Psoas muscle (tissue), 7 donors: ENCODE measurements at regions not wholly inside any gene's neighbourhood (a gene's known extent, or its start where the extent isn't known, plus 50 kb on each side); places are given as distances from the start of the nearest gene placed in this dataset.
"Not testable (repeated sequence)": the region's sequence is repeated elsewhere in the genome, so short reads cannot be mapped to it uniquely, and the experiment has no call there.

Experiments used
- ATAC-seq, 4 donors: fragments of 200-7000 bp; cut with Tn5 transposase; one replicate each; pipeline ENCODE4 v1.9.1; 2020; ENCODE audit warnings: moderate library complexity in 3 of 4, mild to moderate bottlenecking in 2 of 4
- DNase-seq, 2 donors: peaks; one replicate each; pipeline ENCODE4 v3.0.0-alpha.2; 2020
- H3K27ac ChIP-seq: fragments of 200-600 bp; one replicate; pipeline ENCODE4 v1.8.0; 2022
- H3K27me3 ChIP-seq, 3 donors: fragments of 200-600 bp in 1 of 3; one replicate each; pipeline versions ENCODE4 v1.6.1 to v1.8.0; 2013 to 2022; ENCODE audit warnings: low read length in 2 of 3, mild to moderate bottlenecking in 2 of 3, moderate library complexity in 1 of 3; ENCODE audit not compliant: insufficient read depth in 3 of 3
- H3K36me3 ChIP-seq, 2 donors: fragments of 200-600 bp in 1 of 2; one replicate each; pipeline versions ENCODE4 v1.6.1 to v1.8.0; 2013 to 2022; ENCODE audit warnings: low read depth in 1 of 2, mild to moderate bottlenecking in 1 of 2, moderate library complexity in 1 of 2; ENCODE audit not compliant: insufficient read depth in 1 of 2
- H3K4me1 ChIP-seq: fragments of 200-600 bp; one replicate; pipeline ENCODE4 v1.8.0; 2022
- H3K4me3 ChIP-seq: fragments of 200-600 bp; one replicate; pipeline ENCODE4 v1.8.0; 2022; ENCODE audit warnings: mild to moderate bottlenecking
- H3K9me3 ChIP-seq: fragments of 200-600 bp; one replicate; pipeline ENCODE4 v1.8.0; 2022
- WGBS, 3 donors: extraction: QIAGEN DNeasy Blood & Tissue Kit; methylation state at CpG; one replicate each; pipeline versions ENCODE4 v1.1.6 to v1.1.7; 2013; 5-methylcytosine and 5-hydroxymethylcytosine counted together
- intact Hi-C, 2 donors: fragments of 100-400 bp; cut with DNase I; formaldehyde crosslinking; loops; one replicate each; pipeline versions ENCODE4 v1.11.0 to v1.14.2; 2022
- TF ChIP-seq, protein P1 (sequence below): fragments of 200-600 bp; IDR thresholded peaks from one replicate; pipeline ENCODE4 v1.8.0; 2022; ENCODE audit warnings: antibody characterized with exemption
- donor health status: healthy with polysubstance abuse.
- donor health status: DM: no; HTN: no; CAD: no; lungs with moderate emphysema.
- donor health status: Bipolar disorder and iron deficiency.
- donor health status: healthy.
- donor health status: DM: yes; HTN: yes; CAD: no.
- donor health status: DM: no; HTN: no; CAD: no.
- donor health status: DM: yes; HTN: yes; CAD: no.

DNA sequence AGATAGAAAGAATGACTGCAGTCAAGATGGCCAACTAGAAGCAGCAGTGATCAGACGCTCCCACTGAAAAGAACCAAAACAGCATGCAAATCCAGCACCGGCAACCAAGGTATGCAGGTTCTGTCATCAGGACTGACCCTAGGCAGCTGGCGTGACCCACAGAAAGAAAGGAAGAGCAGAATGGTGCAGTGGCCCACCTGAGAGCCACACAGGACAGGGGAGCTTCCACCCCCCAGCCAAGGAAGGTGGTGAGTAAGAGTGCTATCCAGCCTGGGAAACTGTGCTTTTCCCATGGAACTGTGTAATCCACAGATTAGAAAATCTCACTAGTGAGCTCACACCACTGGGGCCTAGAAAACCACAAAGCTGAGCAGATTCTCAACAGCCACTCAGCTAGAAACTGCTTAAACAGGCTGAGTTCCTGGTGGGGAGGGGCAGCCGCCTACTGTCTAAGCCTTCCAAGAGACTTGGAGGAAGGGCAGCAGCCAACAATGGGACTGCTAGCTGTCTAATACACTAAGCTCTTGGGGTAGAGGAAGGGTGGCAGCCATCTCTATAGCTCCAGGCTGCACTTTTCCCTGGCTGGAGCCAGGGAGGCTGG, 127.9 kb downstream of the EVA1A start:
- H3K4me1 ChIP-seq = peaks cover 11% of the 10 kb centered on the region
- H3K27ac ChIP-seq = no peak overlapping the region
- DNase-seq (no peak), ATAC-seq (no peak)
- no peak overlapping the region for H3K4me3 ChIP-seq
- no peaks in the 10 kb centered on the region for H3K36me3 ChIP-seq
- no peaks in the 10 kb centered on the region for H3K27me3 ChIP-seq
- intact Hi-C loops = no loop called here
- WGBS, 3 donors = 80 to 84% (median 83%) methylated on average over 4 of the region's 4 CpGs
- TF ChIP-seq, protein P1, sequence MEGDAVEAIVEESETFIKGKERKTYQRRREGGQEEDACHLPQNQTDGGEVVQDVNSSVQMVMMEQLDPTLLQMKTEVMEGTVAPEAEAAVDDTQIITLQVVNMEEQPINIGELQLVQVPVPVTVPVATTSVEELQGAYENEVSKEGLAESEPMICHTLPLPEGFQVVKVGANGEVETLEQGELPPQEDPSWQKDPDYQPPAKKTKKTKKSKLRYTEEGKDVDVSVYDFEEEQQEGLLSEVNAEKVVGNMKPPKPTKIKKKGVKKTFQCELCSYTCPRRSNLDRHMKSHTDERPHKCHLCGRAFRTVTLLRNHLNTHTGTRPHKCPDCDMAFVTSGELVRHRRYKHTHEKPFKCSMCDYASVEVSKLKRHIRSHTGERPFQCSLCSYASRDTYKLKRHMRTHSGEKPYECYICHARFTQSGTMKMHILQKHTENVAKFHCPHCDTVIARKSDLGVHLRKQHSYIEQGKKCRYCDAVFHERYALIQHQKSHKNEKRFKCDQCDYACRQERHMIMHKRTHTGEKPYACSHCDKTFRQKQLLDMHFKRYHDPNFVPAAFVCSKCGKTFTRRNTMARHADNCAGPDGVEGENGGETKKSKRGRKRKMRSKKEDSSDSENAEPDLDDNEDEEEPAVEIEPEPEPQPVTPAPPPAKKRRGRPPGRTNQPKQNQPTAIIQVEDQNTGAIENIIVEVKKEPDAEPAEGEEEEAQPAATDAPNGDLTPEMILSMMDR = no peak
- no peaks in the 10 kb centered on the region for H3K9me3 ChIP-seq

DNA sequence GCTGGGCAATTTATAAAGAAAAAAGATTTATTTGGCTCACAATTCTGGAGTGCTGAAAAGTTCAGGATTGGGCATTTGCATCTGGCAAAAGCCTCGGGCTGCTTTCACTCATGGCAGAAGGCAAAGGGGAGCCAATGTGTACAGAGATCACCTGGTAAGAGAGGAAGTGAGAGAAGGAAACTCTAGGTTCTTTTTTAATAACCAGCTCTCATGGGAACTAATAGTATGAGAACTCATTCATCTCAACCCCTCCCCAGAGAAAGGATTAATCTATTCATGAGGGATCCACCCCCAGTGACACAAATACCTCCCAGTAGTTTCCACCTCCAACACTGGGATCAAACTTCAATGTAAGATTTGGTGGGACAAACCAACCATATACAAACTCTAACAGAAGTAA, 129.0 kb downstream of the EVA1A start:
- TF ChIP-seq, protein P1 = no peak
- Histone ChIP-seq H3K27ac (no peak overlapping the region), H3K9me3 (no peaks in the 10 kb centered on the region), H3K27me3 (no peaks in the 10 kb centered on the region), H3K4me1 (peaks cover 11% of the 10 kb centered on the region), H3K36me3 (no peaks in the 10 kb centered on the region), H3K4me3 (no peak overlapping the region)
- intact Hi-C loops = no loop called here
- no peak for DNase-seq
- WGBS, 3 donors = 66 to 68% (median 67%) methylated on average over 1 of the region's 1 CpG
- no peak for ATAC-seq

DNA sequence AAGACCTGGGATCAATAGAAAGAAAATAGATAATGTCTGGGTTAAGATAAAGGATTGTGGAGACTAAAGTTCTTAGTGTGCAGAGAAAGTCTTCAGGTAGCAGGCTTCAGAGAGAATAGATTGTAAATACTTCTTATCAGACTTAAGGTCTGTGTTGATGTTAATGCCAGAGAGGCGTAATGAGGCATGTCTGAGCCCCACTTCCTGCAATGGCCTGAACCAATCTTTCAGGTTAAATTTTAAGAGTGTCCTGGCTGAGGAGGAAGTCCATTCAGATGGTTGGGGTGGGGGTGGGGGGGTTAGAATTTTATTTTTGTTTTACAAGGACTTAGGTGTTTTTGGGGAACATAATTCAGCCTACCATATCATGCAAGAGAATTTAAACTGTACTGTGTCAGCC, 129.5 kb downstream of the EVA1A start:
- Histone ChIP-seq H3K4me1 (peaks cover 11% of the 10 kb centered on the region), H3K4me3 (no peak overlapping the region), H3K27me3 (no peaks in the 10 kb centered on the region), H3K9me3 (no peaks in the 10 kb centered on the region), H3K36me3 (no peaks in the 10 kb centered on the region), H3K27ac (no peak overlapping the region)
- WGBS, 3 donors = 83 to 97% (median 96%) methylated on average over 1 of the region's 1 CpG
- TF ChIP-seq, protein P1 = no peak
- intact Hi-C loops = no loop called here
- no peak for DNase-seq
- ATAC-seq = no peak

- 64 to 75% (median 72%) methylated on average over 4 of the region's 4 CpGs for WGBS, 3 donors
- H3K9me3 ChIP-seq, DNase-seq, H3K27me3 ChIP-seq, H3K4me3 ChIP-seq, H3K27ac ChIP-seq, ATAC-seq, H3K36me3 ChIP-seq, intact Hi-C loops: not testable (repeated sequence)
- peaks cover 11% of the 10 kb centered on the region for H3K4me1 ChIP-seq
Observed at GRCh38 chr2:75430449-75430848, 130.3 kb downstream of the EVA1A start.

GRCh38 chr2:75428646-75429443, 131.9 kb downstream of the EVA1A start:
- Histone ChIP-seq H3K27ac (no peak overlapping the region), H3K36me3 (no peaks in the 10 kb centered on the region), H3K27me3 (no peaks in the 10 kb centered on the region), H3K4me3 (no peak overlapping the region), H3K9me3 (no peaks in the 10 kb centered on the region), H3K4me1 (peaks cover 11% of the 10 kb centered on the region)
- DNase-seq = peak in 1 of 2 donors; percentile 56
- TF ChIP-seq, protein P1 = no peak
- peak in 3 of 4 donors; percentile 52 to 61 (median 53) for ATAC-seq
- intact Hi-C loops = no loop called here
- 23 to 35% (median 27%) methylated on average over 7 of the region's 7 CpGs for WGBS, 3 donors
